ENCODE measurements at regions not wholly inside any gene's neighbourhood (a gene's known extent, or its start where the extent isn't known, plus 50 kb on each side); places are given as distances from the start of the nearest gene placed in this dataset.

DNA sequence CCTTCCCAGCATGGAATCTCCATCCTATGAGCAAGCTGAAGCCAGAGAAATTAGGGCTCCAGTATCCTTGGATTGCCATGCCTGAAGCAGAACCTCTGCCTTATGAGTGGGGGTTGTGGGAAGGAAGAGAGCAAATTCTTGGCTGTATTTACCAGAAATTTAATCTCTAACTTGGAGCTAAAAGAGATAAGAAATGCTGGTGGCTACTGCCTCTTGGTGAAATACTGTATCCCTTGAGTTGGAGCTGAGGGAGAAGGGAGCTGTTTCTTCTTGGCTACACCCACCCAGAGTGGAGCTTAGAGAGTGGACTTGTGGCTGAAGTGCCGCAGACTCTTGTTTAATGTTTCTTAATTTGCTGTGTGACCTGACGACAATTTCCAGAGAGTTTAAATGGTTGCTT lies 447.3 kb downstream of the ARHGEF28 start:
- Mint-ChIP-seq H3K36me3 (ENCODE audit: insufficient read depth, unreplicated experiment) (no peaks in the 10 kb centered on the region), H3K27me3 (ENCODE audit: insufficient read depth, unreplicated experiment) (no peaks in the 10 kb centered on the region), H3K27ac (ENCODE audit: unreplicated experiment) (no peak overlapping the region), H3K4me1 (ENCODE audit: low read depth, unreplicated experiment) (peaks cover 7% of the 10 kb centered on the region), H3K9me3 (ENCODE audit: unreplicated experiment) (no peaks in the 10 kb centered on the region), H3K4me3 (ENCODE audit: unreplicated experiment) (no peak overlapping the region)
- H3K9me3 ChIP-seq, result no peaks in the 10 kb centered on the region
- intact Hi-C loops (cut with micrococcal nuclease; ENCODE audit: unreplicated experiment), result no loop called here
- no peaks in the 10 kb centered on the region for H3K27me3 ChIP-seq (replicated peaks; ENCODE audit: control insufficient read depth, insufficient read depth, low read length)
- DNase-seq, result no peak
- no peak overlapping the region for H3K4me3 ChIP-seq (ENCODE audit: low read depth, low read length)
- peaks cover 20% of the 10 kb centered on the region for H3K4me1 ChIP-seq
- TF ChIP-seq, protein P1, sequence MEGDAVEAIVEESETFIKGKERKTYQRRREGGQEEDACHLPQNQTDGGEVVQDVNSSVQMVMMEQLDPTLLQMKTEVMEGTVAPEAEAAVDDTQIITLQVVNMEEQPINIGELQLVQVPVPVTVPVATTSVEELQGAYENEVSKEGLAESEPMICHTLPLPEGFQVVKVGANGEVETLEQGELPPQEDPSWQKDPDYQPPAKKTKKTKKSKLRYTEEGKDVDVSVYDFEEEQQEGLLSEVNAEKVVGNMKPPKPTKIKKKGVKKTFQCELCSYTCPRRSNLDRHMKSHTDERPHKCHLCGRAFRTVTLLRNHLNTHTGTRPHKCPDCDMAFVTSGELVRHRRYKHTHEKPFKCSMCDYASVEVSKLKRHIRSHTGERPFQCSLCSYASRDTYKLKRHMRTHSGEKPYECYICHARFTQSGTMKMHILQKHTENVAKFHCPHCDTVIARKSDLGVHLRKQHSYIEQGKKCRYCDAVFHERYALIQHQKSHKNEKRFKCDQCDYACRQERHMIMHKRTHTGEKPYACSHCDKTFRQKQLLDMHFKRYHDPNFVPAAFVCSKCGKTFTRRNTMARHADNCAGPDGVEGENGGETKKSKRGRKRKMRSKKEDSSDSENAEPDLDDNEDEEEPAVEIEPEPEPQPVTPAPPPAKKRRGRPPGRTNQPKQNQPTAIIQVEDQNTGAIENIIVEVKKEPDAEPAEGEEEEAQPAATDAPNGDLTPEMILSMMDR (IDR thresholded peaks at IDR 0.05; ENCODE audit: insufficient read depth in 1 of 2, low read depth in 1 of 2, low read length in 1 of 2, severe bottlenecking in 1 of 2, unreplicated experiment in 1 of 2), result no peak
- CTCF ChIA-PET, result no interaction called here
- POLR2A ChIA-PET, result interaction anchor here (0.5 to 1.0 kb wide), 2 partner anchors 15 to 567 kb away, joined by 3 to 10 read pairs; partner anchors contain the start of gene ENC1
- no peaks in the 10 kb centered on the region for H3K36me3 ChIP-seq (ENCODE audit: control insufficient read depth, insufficient read depth, low read length)
- no TSS peak for BruUV-seq (replicated peaks)

DNA sequence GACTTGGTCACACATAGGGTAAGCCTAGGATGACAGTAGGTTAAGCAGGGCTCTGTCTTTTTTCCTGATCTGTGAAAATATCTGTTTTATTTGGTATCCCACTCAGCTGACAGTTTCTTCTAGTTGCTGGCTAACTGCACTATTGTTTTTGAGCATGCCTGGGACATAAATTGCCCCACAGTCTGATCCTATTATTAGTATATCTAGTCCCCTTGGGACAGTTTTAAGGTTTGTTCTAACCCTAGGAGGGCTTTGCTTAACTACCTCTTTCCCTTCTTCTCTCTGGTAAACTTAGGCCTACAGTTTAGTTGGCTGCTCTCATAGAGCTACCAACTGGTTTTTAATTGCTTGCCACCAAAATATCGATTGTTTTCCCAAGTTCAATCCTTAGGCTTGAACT lies 446.6 kb downstream of the ARHGEF28 start:
- ChIA-PET CTCF (no interaction called here), POLR2A (interaction anchor here (1.0 kb wide), 1 partner anchor 568 kb away, joined by 3 read pairs; the partner anchor contains the start of gene ENC1)
- Histone ChIP-seq H3K27me3 (replicated peaks; ENCODE audit: control insufficient read depth, insufficient read depth, low read length) (no peaks in the 10 kb centered on the region), H3K4me1 (peaks cover 20% of the 10 kb centered on the region), H3K9me3 (no peaks in the 10 kb centered on the region), H3K36me3 (ENCODE audit: control insufficient read depth, insufficient read depth, low read length) (no peaks in the 10 kb centered on the region), H3K4me3 (ENCODE audit: low read depth, low read length) (no peak overlapping the region)
- H3K27me3 Mint-ChIP-seq (ENCODE audit: insufficient read depth, unreplicated experiment), result no peaks in the 10 kb centered on the region
- no peak overlapping the region for H3K27ac Mint-ChIP-seq (ENCODE audit: unreplicated experiment)
- H3K4me1 Mint-ChIP-seq (ENCODE audit: low read depth, unreplicated experiment), result peaks cover 7% of the 10 kb centered on the region
- no peak for DNase-seq
- H3K36me3 Mint-ChIP-seq (ENCODE audit: insufficient read depth, unreplicated experiment), result no peaks in the 10 kb centered on the region
- no TSS peak for BruUV-seq (replicated peaks)
- H3K9me3 Mint-ChIP-seq (ENCODE audit: unreplicated experiment), result no peaks in the 10 kb centered on the region
- no peak overlapping the region for H3K4me3 Mint-ChIP-seq (ENCODE audit: unreplicated experiment)
- intact Hi-C loops (cut with micrococcal nuclease; ENCODE audit: unreplicated experiment), result no loop called here
- TF ChIP-seq, protein P1 (IDR thresholded peaks at IDR 0.05; ENCODE audit: insufficient read depth in 1 of 2, low read depth in 1 of 2, low read length in 1 of 2, severe bottlenecking in 1 of 2, unreplicated experiment in 1 of 2), result no peak

DNA sequence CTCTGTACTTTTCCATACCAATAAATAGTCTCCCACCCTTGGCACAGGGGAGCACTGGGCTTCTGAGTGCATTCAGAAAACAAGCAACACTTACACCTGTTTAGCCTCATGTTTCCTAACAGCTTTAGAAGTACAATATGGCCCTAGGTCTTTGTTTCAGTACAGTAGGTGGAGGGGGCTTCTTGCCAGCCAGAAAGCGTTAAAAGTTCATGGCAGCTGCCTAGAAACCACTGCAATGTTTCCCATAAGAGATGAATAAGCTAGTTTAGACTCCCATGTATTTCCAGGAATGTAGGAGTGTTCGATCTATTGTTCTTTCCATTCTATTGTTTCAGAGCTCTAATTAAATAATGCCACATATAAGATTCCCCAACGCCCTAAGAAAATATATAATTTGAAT lies 444.8 kb downstream of the ARHGEF28 start:
- no peaks in the 10 kb centered on the region for H3K9me3 ChIP-seq
- H3K4me1 ChIP-seq, result peaks cover 14% of the 10 kb centered on the region
- CTCF ChIA-PET, result no interaction called here
- no peak overlapping the region for H3K27ac Mint-ChIP-seq (ENCODE audit: unreplicated experiment)
- H3K4me1 Mint-ChIP-seq (ENCODE audit: low read depth, unreplicated experiment), result no peaks in the 10 kb centered on the region
- no TSS peak for BruUV-seq (replicated peaks)
- H3K36me3 ChIP-seq (ENCODE audit: control insufficient read depth, insufficient read depth, low read length), result no peaks in the 10 kb centered on the region
- POLR2A ChIA-PET, result no interaction called here
- H3K4me3 ChIP-seq (ENCODE audit: low read depth, low read length), result no peak overlapping the region
- TF ChIP-seq, protein P1 (IDR thresholded peaks at IDR 0.05; ENCODE audit: insufficient read depth in 1 of 2, low read depth in 1 of 2, low read length in 1 of 2, severe bottlenecking in 1 of 2, unreplicated experiment in 1 of 2), result no peak
- intact Hi-C loops (cut with micrococcal nuclease; ENCODE audit: unreplicated experiment), result no loop called here
- no peaks in the 10 kb centered on the region for H3K36me3 Mint-ChIP-seq (ENCODE audit: insufficient read depth, unreplicated experiment)
- no peak for DNase-seq
- H3K27me3 ChIP-seq (replicated peaks; ENCODE audit: control insufficient read depth, insufficient read depth, low read length), result no peaks in the 10 kb centered on the region
- no peak overlapping the region for H3K4me3 Mint-ChIP-seq (ENCODE audit: unreplicated experiment)
- H3K9me3 Mint-ChIP-seq (ENCODE audit: unreplicated experiment), result no peaks in the 10 kb centered on the region
- no peaks in the 10 kb centered on the region for H3K27me3 Mint-ChIP-seq (ENCODE audit: insufficient read depth, unreplicated experiment)
